K562 (cell line): ENCODE measurements at regions not wholly inside any gene's neighbourhood (a gene's known extent, or its start where the extent isn't known, plus 50 kb on each side); places are given as distances from the start of the nearest gene placed in this dataset.

Source experiments
- BHLHE40 ChIP-seq: IDR thresholded peaks from 2 replicates; pipeline ENCODE4 v1.6.1; 2011; ENCODE audit warnings: low read length, improper control_type of control experiment
- CHD2 ChIP-seq: IDR thresholded peaks from 2 replicates; pipeline ENCODE4 v1.6.1; 2011; ENCODE audit warnings: low read depth, low read length
- FOXM1 ChIP-seq, 2 experiments: fragments of 450-650 bp in 1 of 2; sonication (generic) in 1 of 2; formaldehyde crosslinking in 1 of 2; IDR thresholded peaks; 2 replicates each; pipeline versions ENCODE4 v1.6.1 to v1.9.0; 2017 to 2022; ENCODE audit warnings: low read depth in 2 of 2, mild to moderate bottlenecking in 2 of 2, missing genetic modification reagents in 1 of 2, moderate library complexity in 1 of 2
- HCFC1 ChIP-seq: IDR thresholded peaks from 2 replicates; pipeline ENCODE4 v1.6.1; 2012; ENCODE audit warnings: low read depth, low read length, improper control_type of control experiment
- HNRNPH1 ChIP-seq: fragments of 200-400 bp; formaldehyde crosslinking; optimal IDR thresholded peaks from 2 replicates; pipeline ENCODE3; 2017; ENCODE audit warnings: low read depth, mild to moderate bottlenecking, low read length, moderate library complexity
- JUND ChIP-seq, 2 experiments: IDR thresholded peaks; 2 replicates in 1 of 2; 3 replicates in 1 of 2; pipeline ENCODE4 v1.6.1; 2011; ENCODE audit warnings: borderline replicate concordance in 2 of 2, low read depth in 2 of 2, low read length in 2 of 2, improper control_type of control experiment in 1 of 2, missing biosample characterization in 1 of 2, missing genetic modification characterization in 1 of 2, missing genetic modification reagents in 1 of 2
- MCM3 ChIP-seq: fragments of 450-650 bp; IDR thresholded peaks from 2 replicates; pipeline ENCODE4 v1.6.1; 2016
- NFRKB ChIP-seq: fragments of 450-650 bp; IDR thresholded peaks from 2 replicates; pipeline ENCODE4 v1.6.1; 2016; ENCODE audit warnings: low read depth
- REST ChIP-seq, 2 experiments: fragments of 450-650 bp; formaldehyde crosslinking in 1 of 2; IDR thresholded peaks; 2 replicates each; pipeline versions ENCODE4 v1.4.0 to v1.6.1; 2014 to 2020; ENCODE audit warnings: mild to moderate bottlenecking in 2 of 2, borderline replicate concordance in 1 of 2, low read depth in 1 of 2
- TAF1 ChIP-seq: IDR thresholded peaks from 2 replicates; pipeline ENCODE4 v1.6.1; 2011; ENCODE audit warnings: mild to moderate bottlenecking, low read length, moderate library complexity; ENCODE audit not compliant: insufficient read depth, control insufficient read depth, severe bottlenecking; ENCODE audit errors: extremely low read depth
- TBP ChIP-seq: optimal IDR thresholded peaks from 2 replicates; pipeline ENCODE3; 2011; ENCODE audit warnings: low read depth, low read length, improper control_type of control experiment
- TF ChIP-seq, protein P1 (sequence below): sonication (generic); formaldehyde crosslinking; IDR thresholded peaks from 2 replicates; pipeline ENCODE4 v1.8.0; 2022; ENCODE audit warnings: mild to moderate bottlenecking, missing genetic modification reagents

- no peak for TF ChIP-seq TAF1
- TF ChIP-seq HCFC1, result no peak
- TF ChIP-seq TBP, result no peak
- TF ChIP-seq REST (IDR thresholded peaks at IDR 0.05; ENCODE audit: borderline replicate concordance), result no peak
- no peak for TF ChIP-seq REST (CRISPR knock-in tag; IDR thresholded peaks at IDR 0.05; ENCODE audit: low read depth)
- TF ChIP-seq HNRNPH1, result no peak
- no peak for TF ChIP-seq CHD2
- TF ChIP-seq, protein P1, sequence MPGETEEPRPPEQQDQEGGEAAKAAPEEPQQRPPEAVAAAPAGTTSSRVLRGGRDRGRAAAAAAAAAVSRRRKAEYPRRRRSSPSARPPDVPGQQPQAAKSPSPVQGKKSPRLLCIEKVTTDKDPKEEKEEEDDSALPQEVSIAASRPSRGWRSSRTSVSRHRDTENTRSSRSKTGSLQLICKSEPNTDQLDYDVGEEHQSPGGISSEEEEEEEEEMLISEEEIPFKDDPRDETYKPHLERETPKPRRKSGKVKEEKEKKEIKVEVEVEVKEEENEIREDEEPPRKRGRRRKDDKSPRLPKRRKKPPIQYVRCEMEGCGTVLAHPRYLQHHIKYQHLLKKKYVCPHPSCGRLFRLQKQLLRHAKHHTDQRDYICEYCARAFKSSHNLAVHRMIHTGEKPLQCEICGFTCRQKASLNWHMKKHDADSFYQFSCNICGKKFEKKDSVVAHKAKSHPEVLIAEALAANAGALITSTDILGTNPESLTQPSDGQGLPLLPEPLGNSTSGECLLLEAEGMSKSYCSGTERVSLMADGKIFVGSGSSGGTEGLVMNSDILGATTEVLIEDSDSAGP, result no peak
- TF ChIP-seq FOXM1 (IDR thresholded peaks at IDR 0.05; ENCODE audit: low read depth), result no peak
- no peak for TF ChIP-seq FOXM1 (CRISPR knock-in tag; IDR thresholded peaks at IDR 0.05; ENCODE audit: low read depth)
- TF ChIP-seq MCM3, result no peak
- TF ChIP-seq JUND (IDR thresholded peaks at IDR 0.05; ENCODE audit: borderline replicate concordance, low read depth, low read length), result no peak
- no peak for TF ChIP-seq JUND (tag; IDR thresholded peaks at IDR 0.05; ENCODE audit: borderline replicate concordance, low read depth, low read length)
- TF ChIP-seq BHLHE40, result no peak
- TF ChIP-seq NFRKB, result no peak
These were observed 287.9 kb upstream of the SEMA3A start for GRCh38 chr7:84482476-84482875.
